Kidney epithelial cell (primary cell): ENCODE measurements at regions not wholly inside any gene's neighbourhood (a gene's known extent, or its start where the extent isn't known, plus 50 kb on each side); places are given as distances from the start of the nearest gene placed in this dataset.

ENCODE experiments used
- DNase-seq: peaks from one replicate; pipeline ENCODE4 v3.0.0-alpha.2; 2010; ENCODE audit warnings: low read depth
- H3K27me3 ChIP-seq: 2 replicates; pipeline ENCODE4 v1.6.0; 2011; ENCODE audit warnings: low read length; ENCODE audit not compliant: control insufficient read depth, insufficient read depth
- H3K36me3 ChIP-seq: 2 replicates; pipeline ENCODE4 v1.5.1; 2011; ENCODE audit warnings: low read length; ENCODE audit not compliant: control insufficient read depth, insufficient read depth
- H3K4me3 ChIP-seq: 2 replicates; pipeline ENCODE4 v1.5.1; 2011; ENCODE audit warnings: low read depth, mild to moderate bottlenecking, control low read depth, low read length
- CTCF ChIP-seq: IDR thresholded peaks from 2 replicates; pipeline ENCODE4 v1.5.1; 2011; ENCODE audit warnings: mild to moderate bottlenecking, moderate library complexity, low read length, control low read depth, inconsistent platforms; ENCODE audit not compliant: insufficient read depth, poor library complexity, severe bottlenecking

- TF ChIP-seq CTCF, result no peak
- H3K27me3 ChIP-seq, result no peaks in the 10 kb centered on the region
- H3K36me3 ChIP-seq, result no peaks in the 10 kb centered on the region
- no peak overlapping the region for H3K4me3 ChIP-seq
- no peak for DNase-seq
Observed at GRCh38 chr3:18725668-18726407, 300.7 kb upstream of the SATB1 start.

DNA sequence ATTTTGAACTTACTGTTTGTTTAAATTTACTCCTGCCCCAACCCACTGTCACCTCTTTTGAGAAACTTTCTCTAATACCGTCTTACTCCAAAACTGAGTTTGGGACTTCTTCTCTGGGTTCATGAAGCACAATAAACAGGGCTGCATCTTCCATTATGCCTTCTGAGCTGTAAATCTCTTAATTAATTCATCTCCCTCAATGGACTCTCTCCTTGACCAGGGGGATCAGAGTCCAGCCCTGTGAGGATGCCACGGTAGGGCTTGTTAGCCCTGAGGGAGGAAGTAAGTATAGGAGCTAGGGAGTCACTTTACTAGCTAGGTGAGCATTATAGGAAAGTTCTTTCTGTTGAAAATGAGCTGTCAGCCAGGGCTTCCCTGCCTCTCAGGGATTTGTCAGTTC is 299.3 kb upstream of the SATB1 start:
- no peaks in the 10 kb centered on the region for H3K27me3 ChIP-seq
- no peaks in the 10 kb centered on the region for H3K36me3 ChIP-seq
- H3K4me3 ChIP-seq, result no peak overlapping the region
- no peak for DNase-seq
- TF ChIP-seq CTCF, result no peak

DNA sequence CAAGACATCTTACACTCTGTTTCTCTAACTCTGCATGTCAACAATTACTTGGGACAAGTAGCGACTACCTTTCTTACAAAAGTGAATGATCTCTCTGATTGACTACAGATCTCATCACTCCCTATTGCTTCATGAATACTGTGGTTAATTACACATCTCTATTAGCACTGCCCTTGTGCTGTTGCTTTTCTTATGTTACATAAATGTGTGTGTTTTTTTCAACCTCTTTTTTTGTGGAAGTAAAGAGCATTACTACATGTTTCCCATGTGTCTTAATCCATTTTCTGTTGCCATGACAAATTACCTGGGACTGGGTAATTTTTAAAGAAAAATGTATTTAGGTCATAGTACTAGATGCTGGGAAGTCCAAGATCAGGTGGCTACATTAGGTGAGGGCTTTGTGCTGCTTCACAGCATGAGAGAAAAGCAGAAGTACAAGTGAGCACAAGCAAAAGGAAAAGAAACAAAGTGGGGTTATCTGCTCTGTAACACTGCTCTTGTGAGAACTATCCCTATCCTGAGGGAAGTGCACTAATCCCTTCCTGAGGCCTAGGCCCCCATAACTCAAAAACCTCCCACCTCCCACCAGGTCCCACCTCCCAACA is 298.2 kb upstream of the SATB1 start:
- no peak for TF ChIP-seq CTCF
- Histone ChIP-seq H3K27me3 (no peaks in the 10 kb centered on the region), H3K4me3 (no peak overlapping the region), H3K36me3 (no peaks in the 10 kb centered on the region)
- DNase-seq, result no peak

- no peak overlapping the region for H3K4me3 ChIP-seq
- no peaks in the 10 kb centered on the region for H3K36me3 ChIP-seq
- no peak for TF ChIP-seq CTCF
- DNase-seq, result no peak
- no peaks in the 10 kb centered on the region for H3K27me3 ChIP-seq
Observed at GRCh38 chr3:18720543-18720942, 295.4 kb upstream of the SATB1 start.

DNA sequence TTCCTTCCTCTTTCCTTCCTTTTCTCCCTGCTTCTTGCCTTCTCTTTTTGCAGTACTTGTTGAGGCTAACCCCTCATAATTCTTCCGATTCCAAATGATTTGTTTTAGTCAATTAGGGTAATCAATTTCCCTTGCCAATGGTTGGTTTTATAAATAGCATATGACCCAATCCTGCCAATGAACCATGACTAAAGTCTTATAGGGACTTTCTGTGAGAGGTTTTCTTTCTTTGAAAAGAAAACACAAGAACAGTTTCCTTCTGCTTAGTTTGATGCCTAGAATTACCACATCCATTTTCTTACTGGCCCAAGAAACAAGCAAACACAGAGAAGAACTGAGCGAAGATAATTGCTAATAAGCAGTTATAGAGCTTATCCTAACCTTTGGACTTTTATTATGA is 292.5 kb upstream of the SATB1 start:
- Histone ChIP-seq H3K36me3 (no peaks in the 10 kb centered on the region), H3K27me3 (no peaks in the 10 kb centered on the region), H3K4me3 (no peak overlapping the region)
- no peak for DNase-seq
- TF ChIP-seq CTCF, result no peak

- Histone ChIP-seq H3K4me3 (no peak overlapping the region), H3K36me3 (no peaks in the 10 kb centered on the region), H3K27me3 (no peaks in the 10 kb centered on the region)
- no peak for DNase-seq
- TF ChIP-seq CTCF, result no peak
Observed at GRCh38 chr3:18716821-18717220, 291.7 kb upstream of the SATB1 start.
